Trophoblast cell (in vitro differentiated cells and primary cell): ENCODE measurements at regions not wholly inside any gene's neighbourhood (a gene's known extent, or its start where the extent isn't known, plus 50 kb on each side); places are given as distances from the start of the nearest gene placed in this dataset.

Experiments
- DNase-seq, 2 donors: peaks; one replicate each; pipeline ENCODE4 v3.0.0-alpha.2; 2016
- H2AFZ ChIP-seq: 2 replicates; pipeline ENCODE4 v1.6.1; 2013; ENCODE audit warnings: low read length, moderate library complexity, mild to moderate bottlenecking; ENCODE audit not compliant: insufficient read depth, poor library complexity
- H2AK5ac ChIP-seq: 2 replicates; pipeline ENCODE4 v1.6.1; 2013; ENCODE audit warnings: mild to moderate bottlenecking, low read length
- H2BK120ac ChIP-seq: 2 replicates; pipeline ENCODE4 v1.6.1; 2013; ENCODE audit warnings: low read length, mild to moderate bottlenecking, moderate library complexity; ENCODE audit not compliant: insufficient read depth, poor library complexity
- H2BK12ac ChIP-seq: 2 replicates; pipeline ENCODE4 v1.6.1; 2013; ENCODE audit warnings: mild to moderate bottlenecking, low read length, moderate library complexity
- H2BK5ac ChIP-seq: 2 replicates; pipeline ENCODE4 v1.6.1; 2013; ENCODE audit warnings: low read length, low read depth, moderate library complexity, mild to moderate bottlenecking; ENCODE audit not compliant: poor library complexity
- H3K14ac ChIP-seq: 2 replicates; pipeline ENCODE4 v1.6.1; 2013; ENCODE audit warnings: mild to moderate bottlenecking, low read length
- H3K18ac ChIP-seq: 2 replicates; pipeline ENCODE4 v1.6.1; 2013; ENCODE audit warnings: mild to moderate bottlenecking, low read length
- H3K23ac ChIP-seq: 2 replicates; pipeline ENCODE4 v1.6.1; 2013; ENCODE audit warnings: low read length
- H3K27ac ChIP-seq: 2 replicates; pipeline ENCODE4 v1.5.1; 2013; ENCODE audit warnings: low read depth, mild to moderate bottlenecking, inconsistent platforms, low read length, moderate library complexity
- H3K27me3 ChIP-seq: 2 replicates; pipeline ENCODE4 v1.6.1; 2013; ENCODE audit warnings: inconsistent platforms, mild to moderate bottlenecking, low read length, moderate library complexity; ENCODE audit not compliant: insufficient read depth
- H3K36me3 ChIP-seq, 2 experiments: 1 replicate in 1 of 2; 2 replicates in 1 of 2; pipeline ENCODE4 v1.6.1; 2013; ENCODE audit warnings: low read length in 2 of 2, mild to moderate bottlenecking in 2 of 2, moderate library complexity in 1 of 2; ENCODE audit not compliant: insufficient read depth in 2 of 2, control insufficient read depth in 1 of 2
- H3K4ac ChIP-seq: 2 replicates; pipeline ENCODE4 v1.6.1; 2013; ENCODE audit warnings: low read depth, mild to moderate bottlenecking, low read length, moderate library complexity
- H3K4me1 ChIP-seq, 2 experiments: 1 replicate in 1 of 2; 2 replicates in 1 of 2; pipeline ENCODE4 v1.6.1; 2013; ENCODE audit warnings: low read length in 2 of 2, mild to moderate bottlenecking in 2 of 2, moderate library complexity in 1 of 2; ENCODE audit not compliant: insufficient read depth in 2 of 2, control insufficient read depth in 1 of 2
- H3K4me2 ChIP-seq: 2 replicates; pipeline ENCODE4 v1.6.1; 2013; ENCODE audit warnings: inconsistent platforms, mild to moderate bottlenecking, low read length, moderate library complexity
- H3K4me3 ChIP-seq: 2 replicates; pipeline ENCODE4 v1.5.1; 2013; ENCODE audit warnings: mild to moderate bottlenecking, low read depth, low read length, inconsistent platforms
- H3K79me1 ChIP-seq: one replicate; pipeline ENCODE4 v1.6.1; 2013; ENCODE audit warnings: low read length
- H3K79me2 ChIP-seq: 2 replicates; pipeline ENCODE4 v1.6.1; 2013; ENCODE audit warnings: low read length, mild to moderate bottlenecking; ENCODE audit not compliant: control insufficient read depth, insufficient read depth, poor library complexity
- H3K9ac ChIP-seq: 2 replicates; pipeline ENCODE4 v1.6.1; 2013; ENCODE audit warnings: mild to moderate bottlenecking, low read length
- H3K9me3 ChIP-seq: 2 replicates; pipeline ENCODE4 v1.6.1; 2013; ENCODE audit warnings: low read depth, mild to moderate bottlenecking, control low read depth, inconsistent platforms, low read length; ENCODE audit not compliant: insufficient read depth
- H4K12ac ChIP-seq: 2 replicates; pipeline ENCODE4 v1.6.1; 2013; ENCODE audit warnings: low read depth, mild to moderate bottlenecking, low read length, moderate library complexity
- H4K8ac ChIP-seq: 2 replicates; pipeline ENCODE4 v1.6.1; 2013; ENCODE audit warnings: low read depth, mild to moderate bottlenecking, low read length, moderate library complexity
- H4K91ac ChIP-seq: one replicate; pipeline ENCODE4 v1.6.1; 2013; ENCODE audit warnings: low read depth, mild to moderate bottlenecking, low read length, moderate library complexity
- WGBS: extraction: QIAGEN DNeasy Blood & Tissue Kit; methylation state at CpG from one replicate; pipeline ENCODE4 v1.1.7; 2013; ENCODE audit warnings: missing lambda C conversion rate; ENCODE audit not compliant: insufficient read length, insufficient coverage; ENCODE audit errors: extremely low coverage; 5-methylcytosine and 5-hydroxymethylcytosine counted together

- Histone ChIP-seq H2AFZ (no peak overlapping the region), H3K27me3 (no peaks in the 10 kb centered on the region), H3K36me3 (no peaks in the 10 kb centered on the region), H3K14ac (no peak overlapping the region), H4K91ac (no peak overlapping the region), H4K12ac (no peak overlapping the region), H3K4me1 (no peaks in the 10 kb centered on the region), H3K4me2 (no peak overlapping the region), H3K23ac (no peak overlapping the region), H3K27ac (no peak overlapping the region), H2BK12ac (no peak overlapping the region), H3K9ac (no peak overlapping the region), H3K79me2 (no peaks in the 10 kb centered on the region), H4K8ac (no peak overlapping the region), H3K4me3 (no peak overlapping the region), H2BK120ac (no peak overlapping the region), H3K9me3 (no peaks in the 10 kb centered on the region), H2BK5ac (no peak overlapping the region), H3K4ac (no peak overlapping the region), H3K18ac (no peak overlapping the region), H3K79me1 (no peaks in the 10 kb centered on the region), H2AK5ac (no peak overlapping the region)
- no CpG with 5 or more reads among the region's 10 CpGs for WGBS
- DNase-seq, result no peak
These were observed 143.4 kb downstream of the URI1 start for GRCh38 chr19:30085394-30085793.

DNA sequence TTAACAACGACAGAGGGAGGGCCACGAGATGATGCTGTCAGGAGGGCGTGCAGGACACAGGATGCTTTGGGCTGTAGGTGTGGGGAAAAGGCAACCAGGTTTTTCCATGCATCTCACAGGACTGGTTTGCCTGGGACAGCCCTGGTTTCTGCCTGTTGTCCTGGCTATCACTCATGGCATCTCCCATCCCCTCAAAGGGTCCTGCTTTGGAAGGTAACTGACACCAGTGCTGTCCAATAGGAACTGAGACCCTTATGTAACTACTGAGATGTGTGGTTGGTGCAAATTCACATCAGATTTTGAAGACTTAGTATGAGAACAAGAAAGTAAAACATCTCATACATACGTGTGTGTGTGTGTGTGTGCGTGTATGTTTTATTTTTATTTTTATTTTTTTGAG lies 144.2 kb downstream of the URI1 start:
- Histone ChIP-seq H3K4me1 (no peaks in the 10 kb centered on the region), H3K27ac (no peak overlapping the region), H3K79me1 (no peaks in the 10 kb centered on the region), H3K9me3 (no peaks in the 10 kb centered on the region), H4K12ac (no peak overlapping the region), H3K4me2 (no peak overlapping the region), H4K91ac (no peak overlapping the region), H3K23ac (no peak overlapping the region), H3K36me3 (no peaks in the 10 kb centered on the region), H4K8ac (no peak overlapping the region), H3K27me3 (no peaks in the 10 kb centered on the region), H3K4ac (no peak overlapping the region), H2AFZ (no peak overlapping the region), H2BK12ac (no peak overlapping the region), H2BK120ac (no peak overlapping the region), H2AK5ac (no peak overlapping the region), H3K79me2 (no peaks in the 10 kb centered on the region), H3K14ac (no peak overlapping the region), H3K18ac (no peak overlapping the region), H3K4me3 (no peak overlapping the region), H2BK5ac (no peak overlapping the region), H3K9ac (no peak overlapping the region)
- no CpG with 5 or more reads among the region's 5 CpGs for WGBS
- no peak for DNase-seq

GRCh38 chr19:30086916-30087315 lies 144.9 kb downstream of the URI1 start:
- H3K4me3 ChIP-seq, result no peak overlapping the region
- no peak overlapping the region for H2BK12ac ChIP-seq
- no peak overlapping the region for H2AFZ ChIP-seq
- H3K4ac ChIP-seq, result no peak overlapping the region
- no peak for DNase-seq
- H3K79me1 ChIP-seq, result no peaks in the 10 kb centered on the region
- WGBS, result no CpG with 5 or more reads among the region's 10 CpGs
- H3K4me2 ChIP-seq, result no peak overlapping the region
- H3K9me3 ChIP-seq, result no peaks in the 10 kb centered on the region
- H3K18ac ChIP-seq, result no peak overlapping the region
- no peak overlapping the region for H4K91ac ChIP-seq
- no peaks in the 10 kb centered on the region for H3K79me2 ChIP-seq
- H4K8ac ChIP-seq, result no peak overlapping the region
- H2BK5ac ChIP-seq, result no peak overlapping the region
- no peaks in the 10 kb centered on the region for H3K27me3 ChIP-seq
- H3K9ac ChIP-seq, result no peak overlapping the region
- H3K27ac ChIP-seq, result no peak overlapping the region
- H2AK5ac ChIP-seq, result no peak overlapping the region
- no peak overlapping the region for H3K14ac ChIP-seq
- H3K23ac ChIP-seq, result no peak overlapping the region
- no peaks in the 10 kb centered on the region for H3K4me1 ChIP-seq
- no peaks in the 10 kb centered on the region for H3K36me3 ChIP-seq
- no peak overlapping the region for H4K12ac ChIP-seq
- no peak overlapping the region for H2BK120ac ChIP-seq

DNA sequence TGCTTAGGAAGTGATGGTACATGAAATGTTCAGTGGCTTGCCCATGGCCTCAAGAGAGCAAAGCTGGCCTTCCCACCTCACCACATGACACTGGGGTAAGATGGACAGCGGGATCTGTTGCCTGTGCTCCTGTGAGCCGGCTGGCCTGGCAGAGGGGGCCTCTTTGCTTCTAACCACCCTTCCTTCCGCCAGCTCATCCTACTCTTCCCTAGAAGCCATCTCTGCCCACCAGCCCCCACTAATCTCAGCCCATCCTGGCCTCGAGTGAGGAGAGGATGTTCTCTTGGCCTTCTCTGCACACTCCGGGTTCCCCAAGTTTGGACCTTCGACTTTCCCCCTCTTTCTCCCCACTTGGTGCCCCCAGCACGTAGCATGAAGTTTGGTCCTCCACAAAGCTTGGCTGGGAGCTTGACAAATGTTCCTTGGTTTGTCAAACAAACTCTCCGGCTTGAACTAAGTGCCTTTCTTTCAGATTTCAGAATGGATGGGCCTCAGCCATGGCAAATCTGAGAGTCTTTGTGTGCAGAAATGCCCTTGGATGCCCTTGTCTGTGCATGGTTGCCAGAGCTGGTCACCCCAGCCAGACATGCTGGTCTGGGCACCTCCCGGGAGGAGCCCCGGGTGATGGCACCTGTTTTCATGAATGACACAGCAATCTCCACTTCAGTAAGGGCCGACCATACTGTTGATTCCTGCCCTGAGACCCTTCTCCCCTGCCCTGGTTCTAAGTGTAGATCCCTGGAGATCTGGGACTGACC lies 145.5 kb downstream of the URI1 start:
- H3K4me2 ChIP-seq, result no peak overlapping the region
- H2BK120ac ChIP-seq, result no peak overlapping the region
- no peak overlapping the region for H3K27ac ChIP-seq
- H4K8ac ChIP-seq, result no peak overlapping the region
- H3K79me2 ChIP-seq, result no peaks in the 10 kb centered on the region
- H4K12ac ChIP-seq, result no peak overlapping the region
- no CpG with 5 or more reads among the region's 11 CpGs for WGBS
- H3K4me1 ChIP-seq, result no peaks in the 10 kb centered on the region
- H3K14ac ChIP-seq, result no peak overlapping the region
- H3K9ac ChIP-seq, result no peak overlapping the region
- no peak overlapping the region for H3K4me3 ChIP-seq
- H3K27me3 ChIP-seq, result no peaks in the 10 kb centered on the region
- no peak overlapping the region for H3K4ac ChIP-seq
- H3K18ac ChIP-seq, result no peak overlapping the region
- no peak overlapping the region for H4K91ac ChIP-seq
- H3K79me1 ChIP-seq, result no peaks in the 10 kb centered on the region
- H3K36me3 ChIP-seq, result no peaks in the 10 kb centered on the region
- H3K9me3 ChIP-seq, result no peaks in the 10 kb centered on the region
- H2BK12ac ChIP-seq, result no peak overlapping the region
- no peak overlapping the region for H2AK5ac ChIP-seq
- no peak overlapping the region for H3K23ac ChIP-seq
- no peak overlapping the region for H2AFZ ChIP-seq
- H2BK5ac ChIP-seq, result no peak overlapping the region
- DNase-seq, result no peak
